HG03457 (cell line): ENCODE measurements at regions not wholly inside any gene's neighbourhood (a gene's known extent, or its start where the extent isn't known, plus 50 kb on each side); places are given as distances from the start of the nearest gene placed in this dataset.
"Not testable (repeated sequence)": the region's sequence is repeated elsewhere in the genome, so short reads cannot be mapped to it uniquely, and the experiment has no call there.

Experiments
- ATAC-seq: cut with Tn5 transposase; IDR thresholded peaks from one replicate; pipeline ENCODE4 v1.9.1; 2021; ENCODE audit warnings: moderate number of reproducible peaks; ENCODE audit not compliant: unreplicated experiment

GRCh38 chrY:17827155-17827554 lies 52.9 kb downstream of the CDY2B start:
- ATAC-seq: not testable (repeated sequence)

GRCh38 chrY:17819700-17820099 lies 60.3 kb downstream of the CDY2B start:
- ATAC-seq: not testable (repeated sequence)

GRCh38 chrY:17819025-17819646 lies 60.9 kb downstream of the CDY2B start:
- not testable (repeated sequence) for ATAC-seq

- not testable (repeated sequence) for ATAC-seq
These were observed 62.6 kb downstream of the CDY2B start for GRCh38 chrY:17817076-17818068.

- not testable (repeated sequence) for ATAC-seq
These were observed 67.4 kb downstream of the CDY2B start for GRCh38 chrY:17812664-17813063.

- not testable (repeated sequence) for ATAC-seq
These were observed 80.1 kb downstream of the CDY2B start for GRCh38 chrY:17799915-17800314.

- ATAC-seq: not testable (repeated sequence)
These were observed 92.8 kb downstream of the CDY2B start for GRCh38 chrY:17787214-17787613.

GRCh38 chrY:17766000-17766699 lies 113.9 kb downstream of the CDY2B start:
- ATAC-seq: not testable (repeated sequence)

- not testable (repeated sequence) for ATAC-seq
These were observed 120.8 kb downstream of the CDY2B start for GRCh38 chrY:17759213-17759612.

- ATAC-seq: not testable (repeated sequence)
These were observed 127.0 kb downstream of the CDY2B start for GRCh38 chrY:17752887-17753497.

GRCh38 chrY:17739852-17740251 lies 140.2 kb downstream of the CDY2B start:
- not testable (repeated sequence) for ATAC-seq

GRCh38 chrY:17729474-17729873 lies 150.5 kb downstream of the CDY2B start:
- peak; percentile 77 for ATAC-seq

GRCh38 chrY:17716329-17717043 lies 163.5 kb downstream of the CDY2B start:
- not testable (repeated sequence) for ATAC-seq

GRCh38 chrY:17668037-17668436 lies 212.0 kb downstream of the CDY2B start:
- ATAC-seq: not testable (repeated sequence)

GRCh38 chrY:17643052-17643451 lies 237.0 kb downstream of the CDY2B start:
- ATAC-seq: not testable (repeated sequence)

- ATAC-seq: not testable (repeated sequence)
These were observed 245.5 kb downstream of the CDY2B start for GRCh38 chrY:17634484-17634883.

- ATAC-seq: not testable (repeated sequence)
These were observed 268.8 kb downstream of the CDY2B start for GRCh38 chrY:17611256-17611655.

GRCh38 chrY:17610649-17611048 lies 269.4 kb downstream of the CDY2B start:
- ATAC-seq: not testable (repeated sequence)

GRCh38 chrY:17607150-17607549 lies 272.9 kb downstream of the CDY2B start:
- ATAC-seq: not testable (repeated sequence)

- not testable (repeated sequence) for ATAC-seq
These were observed 280.8 kb downstream of the CDY2B start for GRCh38 chrY:17599263-17599662.
